CD4-positive, alpha-beta T cell treated with Interferon gamma for 1 hour (primary cell): ENCODE measurements at regions not wholly inside any gene's neighbourhood (a gene's known extent, or its start where the extent isn't known, plus 50 kb on each side); places are given as distances from the start of the nearest gene placed in this dataset.
"Not testable (repeated sequence)": the region's sequence is repeated elsewhere in the genome, so short reads cannot be mapped to it uniquely, and the experiment has no call there.

Experiments
- DNase-seq: peaks from one replicate; pipeline ENCODE4 v3.0.0-alpha.2; 2020

DNA sequence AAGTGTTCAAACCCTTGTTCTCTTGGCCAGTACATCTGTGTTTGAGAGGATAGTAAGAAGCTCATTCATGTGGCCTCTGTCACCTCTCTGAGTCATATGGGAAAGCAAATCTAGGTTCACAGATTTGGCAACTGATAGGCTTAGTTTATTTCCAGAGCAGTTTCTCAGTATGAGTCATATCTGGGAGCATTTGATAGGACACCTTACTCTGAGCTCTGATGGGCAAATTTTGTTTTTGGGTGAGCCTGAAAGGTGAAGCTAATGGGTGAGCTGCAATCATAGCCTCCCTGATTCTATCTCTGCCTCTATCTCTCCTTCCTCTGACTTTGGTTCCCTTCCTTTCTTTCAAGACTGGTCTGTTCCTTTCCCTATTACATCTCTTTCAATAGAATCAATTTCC, 134.4 kb downstream of the S1PR1 start:
- no peak for DNase-seq

DNA sequence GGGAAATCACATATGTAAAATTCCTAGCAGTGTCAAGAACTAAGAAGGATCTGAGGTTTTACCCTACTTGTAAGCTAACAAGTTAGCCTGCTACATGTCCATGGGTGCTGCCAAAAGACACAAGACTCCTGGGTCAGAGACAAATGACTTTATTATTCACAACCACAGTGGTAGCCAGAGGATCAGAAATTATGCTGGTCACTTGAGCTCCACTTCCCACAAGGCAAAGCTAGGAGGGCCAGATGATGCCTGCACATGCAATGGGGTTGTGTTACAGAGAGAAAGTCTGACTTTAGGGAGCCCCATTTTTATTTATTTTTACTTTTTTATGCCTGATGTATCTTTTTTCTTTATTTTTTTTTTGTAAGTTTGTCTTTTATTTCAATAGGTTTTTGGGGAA, 136.8 kb downstream of the S1PR1 start:
- no peak for DNase-seq

DNA sequence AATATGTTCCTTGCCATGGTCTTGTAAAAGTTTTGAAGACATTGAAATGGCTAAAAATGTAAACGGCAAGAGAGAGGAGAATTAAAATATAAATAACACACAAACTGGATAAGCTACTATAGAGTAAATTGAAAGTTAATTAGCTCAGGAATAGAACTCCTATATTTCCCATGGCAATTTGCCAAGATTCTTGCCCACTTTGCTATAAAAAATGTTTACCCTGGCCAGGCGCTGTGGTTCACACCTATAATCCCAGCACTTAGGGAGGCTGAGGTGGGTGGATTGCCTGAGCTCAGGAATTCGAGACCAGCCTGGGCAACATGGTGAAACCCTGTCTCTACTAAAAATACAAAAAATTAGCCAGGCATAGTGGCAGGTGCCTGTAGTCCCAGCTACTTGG, 138.6 kb downstream of the S1PR1 start:
- not testable (repeated sequence) for DNase-seq

DNA sequence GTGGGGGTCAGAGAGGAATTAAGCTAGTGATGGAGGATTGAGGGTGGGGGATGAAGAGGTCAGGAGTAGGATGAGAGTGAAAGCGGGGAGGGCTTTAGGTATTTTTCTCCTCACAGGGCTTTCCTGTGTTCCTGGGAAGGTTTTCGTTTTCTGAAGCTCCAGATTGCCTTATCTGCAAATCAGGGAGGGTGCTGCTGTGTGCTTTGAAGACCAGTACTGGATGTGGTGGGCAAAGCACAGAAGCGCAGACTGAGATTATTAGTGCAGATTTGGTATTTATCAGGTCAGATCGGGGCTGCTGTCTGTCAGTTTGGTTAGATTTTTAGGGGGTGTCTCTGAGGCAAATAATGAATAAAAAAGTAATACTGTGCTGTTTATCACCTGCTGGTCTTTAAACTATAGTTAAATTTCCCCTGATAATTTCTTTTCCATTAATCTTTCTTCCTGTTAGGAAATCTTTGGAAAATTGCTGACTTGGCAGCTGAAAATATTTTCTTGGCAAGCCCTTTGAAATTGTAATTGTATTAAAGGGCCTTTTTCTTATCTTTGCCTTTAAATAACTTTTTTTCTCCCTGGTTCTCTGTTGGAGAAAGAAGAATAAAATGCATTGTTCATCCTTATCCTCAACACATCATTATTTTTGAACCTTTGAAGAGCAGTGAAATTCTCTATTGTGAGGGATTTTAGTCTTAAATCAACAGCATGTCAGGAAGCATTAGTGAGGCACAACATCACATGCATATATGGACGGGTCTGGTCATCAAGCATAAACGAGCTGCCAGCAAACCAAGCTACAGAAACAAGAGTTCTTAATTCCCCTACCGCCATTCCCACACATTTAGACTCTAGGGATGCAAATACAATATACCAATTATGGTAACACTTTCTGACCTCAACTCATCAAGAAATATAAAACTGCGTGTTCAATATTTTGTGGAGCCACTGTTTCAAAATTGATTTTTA, 139.6 kb downstream of the S1PR1 start:
- no peak for DNase-seq

DNA sequence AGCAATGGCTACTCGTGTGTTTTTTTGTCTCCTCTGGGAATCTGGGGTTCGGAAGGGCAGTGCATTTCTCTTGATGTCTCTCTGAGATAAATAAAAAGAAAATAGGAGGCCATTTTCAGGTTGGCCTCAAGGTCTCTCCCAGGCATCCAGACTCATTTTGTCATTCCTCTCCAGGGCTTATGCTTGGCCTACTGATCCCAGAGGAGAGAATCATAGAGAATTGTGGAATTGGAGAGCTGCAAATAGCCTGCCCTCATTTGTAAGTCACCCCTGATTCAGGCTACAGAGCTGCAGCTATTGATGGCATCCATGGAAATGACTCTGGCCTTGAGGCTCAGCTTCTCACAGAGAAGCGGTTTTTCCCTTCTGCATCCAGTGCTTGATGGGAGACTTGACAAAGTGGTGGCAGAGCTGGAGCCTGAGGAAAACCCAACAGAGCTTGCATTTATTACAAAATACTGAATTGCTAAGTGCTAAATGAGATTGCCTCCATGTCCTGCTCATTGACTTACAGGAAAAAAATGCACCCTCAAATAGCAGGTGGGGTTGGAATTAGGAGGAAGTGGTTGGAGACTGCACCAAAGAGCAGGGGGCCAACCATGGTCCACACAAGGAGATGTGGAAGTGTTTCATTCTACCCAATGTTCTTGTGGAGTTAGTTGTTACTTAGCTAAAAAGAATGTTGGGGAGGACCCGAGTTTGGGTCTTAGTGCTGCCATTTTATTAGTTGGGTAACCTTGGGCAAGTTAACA, 140.4 kb downstream of the S1PR1 start:
- DNase-seq = no peak

DNA sequence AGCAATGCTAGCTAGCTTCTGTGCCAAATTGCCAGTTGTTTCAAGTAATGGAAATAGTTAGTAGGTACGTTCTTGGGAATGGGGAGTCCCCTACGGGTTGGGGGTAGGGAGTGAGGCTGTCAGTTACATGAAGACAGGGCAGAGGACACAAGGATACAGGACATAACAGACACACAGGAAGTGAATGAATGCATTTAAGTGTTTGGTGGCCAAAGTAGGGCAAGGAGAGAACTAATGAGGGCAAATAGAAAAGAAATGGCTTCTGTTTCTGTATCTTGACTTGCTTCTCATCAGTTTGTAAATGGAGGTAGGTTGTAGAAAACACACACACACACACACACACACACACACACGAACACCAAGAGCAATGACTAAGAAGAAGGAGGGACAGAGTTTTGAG, 142.2 kb downstream of the S1PR1 start:
- DNase-seq = no peak

DNA sequence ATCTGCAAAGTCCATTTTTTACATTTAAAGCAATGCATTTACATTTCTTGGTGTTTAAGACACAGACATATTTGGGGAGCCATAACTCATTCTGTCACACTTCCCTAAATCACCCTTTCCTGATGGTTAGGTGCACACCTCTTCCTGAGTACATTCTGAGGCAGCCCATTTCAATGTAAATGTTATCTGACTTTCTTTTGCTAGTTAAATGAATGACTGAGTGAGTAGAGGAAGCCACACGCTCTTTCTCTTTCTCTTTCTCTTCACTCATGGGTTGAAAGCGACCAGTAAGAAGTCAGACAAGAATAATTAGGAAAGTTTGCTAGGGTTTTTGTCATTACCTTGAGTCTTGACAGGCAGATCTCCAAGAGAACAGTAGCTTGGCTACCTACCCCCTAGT, 143.1 kb downstream of the S1PR1 start:
- no peak for DNase-seq

DNA sequence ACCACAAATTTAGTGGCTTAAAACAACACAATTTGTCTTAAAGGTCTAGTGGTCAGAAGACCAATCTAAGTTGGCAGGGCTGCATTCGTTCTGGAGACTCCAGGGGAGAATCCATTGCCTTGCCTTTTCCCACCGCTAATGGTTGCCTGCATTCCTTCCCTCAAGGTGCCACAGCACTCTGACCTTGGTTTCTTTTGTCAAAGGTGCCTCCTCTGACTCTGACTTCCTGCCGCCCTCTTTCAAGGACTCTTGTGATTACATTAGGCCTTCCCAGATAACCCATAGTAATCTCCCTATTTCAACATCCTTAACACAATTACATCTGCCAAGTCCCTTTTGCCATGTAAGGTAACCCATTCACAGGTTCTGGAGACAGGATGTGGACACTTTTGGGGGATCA, 145.3 kb downstream of the S1PR1 start:
- no peak for DNase-seq

DNA sequence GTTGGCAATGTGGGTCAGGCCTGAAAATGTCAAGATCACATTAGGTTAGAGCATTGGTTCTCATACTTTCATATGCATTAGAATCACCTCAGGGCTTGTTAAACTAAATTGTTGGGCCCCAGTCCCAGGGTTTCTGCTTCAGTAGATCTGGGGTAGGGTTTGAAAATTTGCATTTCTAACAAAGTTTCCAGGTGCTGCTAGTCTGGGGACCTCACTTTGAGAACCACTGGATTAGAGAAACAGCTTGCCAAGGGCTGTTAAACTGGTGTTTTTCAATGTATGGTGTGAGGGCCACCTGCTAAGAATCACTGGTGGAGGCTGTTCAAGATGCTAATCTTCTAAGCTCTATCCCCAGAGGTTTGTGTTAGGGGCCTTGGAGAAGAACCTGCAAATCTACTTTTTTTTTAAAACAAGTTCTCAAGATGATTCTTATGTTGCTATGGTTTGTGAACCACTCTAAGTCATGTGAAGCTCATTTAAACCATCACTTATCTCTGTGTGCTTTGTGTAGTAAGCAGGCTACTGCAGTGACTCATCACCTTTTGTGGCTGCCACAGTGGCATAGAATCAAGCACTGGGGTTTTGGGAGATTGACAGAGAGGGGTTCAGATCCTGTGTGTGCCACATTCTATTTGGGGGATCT, 152.2 kb downstream of the S1PR1 start:
- no peak for DNase-seq

DNA sequence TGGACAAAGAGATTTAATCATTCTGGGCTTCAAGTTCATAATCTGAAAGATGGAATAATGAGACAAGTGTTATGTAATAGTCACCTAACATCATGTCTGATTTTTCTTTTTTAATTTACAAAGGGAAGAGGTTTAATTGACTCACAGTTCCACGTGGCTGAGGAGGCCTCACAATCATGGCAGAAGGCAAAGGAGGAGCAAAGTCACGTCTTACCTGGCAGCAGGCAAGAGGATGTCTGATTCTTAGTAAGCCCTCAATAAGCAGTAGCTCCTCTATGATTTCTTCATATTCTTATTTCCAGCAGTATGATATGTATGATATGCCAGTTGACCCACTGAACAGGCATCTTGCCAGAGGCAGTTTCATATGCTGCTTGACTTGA, 152.7 kb downstream of the S1PR1 start:
- DNase-seq = no peak

DNA sequence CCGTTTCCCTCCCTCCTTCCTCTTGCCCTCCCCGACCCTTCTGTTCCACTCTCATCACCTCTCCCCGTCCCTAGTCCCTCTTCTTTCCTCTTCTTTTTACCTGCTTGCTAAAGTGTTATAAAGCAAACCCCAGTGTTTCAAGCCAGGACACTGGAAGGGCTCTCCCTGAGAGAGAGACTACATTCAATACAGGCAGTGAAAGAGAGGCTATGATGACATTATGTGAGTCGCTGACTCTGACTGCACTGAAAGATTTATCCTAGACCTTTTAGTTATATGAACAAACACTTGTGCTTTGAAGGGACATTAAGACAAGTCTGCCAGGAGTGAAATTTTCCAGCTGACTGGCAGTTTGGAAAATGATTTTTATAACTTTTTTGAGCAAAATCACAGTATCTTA, 155.7 kb downstream of the S1PR1 start:
- no peak for DNase-seq

DNA sequence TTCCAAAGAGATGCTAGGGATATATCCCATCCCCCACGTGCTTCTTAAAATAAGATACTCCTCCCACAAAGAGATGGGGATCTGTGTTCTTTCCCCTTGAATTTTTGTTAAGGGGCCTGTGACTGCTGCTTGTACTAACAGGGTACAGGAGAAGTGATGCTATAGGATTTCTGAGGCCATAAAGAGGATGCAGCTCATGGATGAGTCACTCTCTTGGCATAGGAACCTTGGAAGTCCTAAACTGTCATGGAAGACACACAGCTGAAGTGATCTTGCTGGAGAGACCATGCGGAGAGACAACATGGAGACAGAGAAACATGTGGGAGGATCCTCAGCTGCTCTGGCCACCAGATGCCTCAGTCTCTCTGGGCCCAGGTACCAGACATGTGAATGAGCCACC, 157.2 kb downstream of the S1PR1 start:
- no peak for DNase-seq

DNA sequence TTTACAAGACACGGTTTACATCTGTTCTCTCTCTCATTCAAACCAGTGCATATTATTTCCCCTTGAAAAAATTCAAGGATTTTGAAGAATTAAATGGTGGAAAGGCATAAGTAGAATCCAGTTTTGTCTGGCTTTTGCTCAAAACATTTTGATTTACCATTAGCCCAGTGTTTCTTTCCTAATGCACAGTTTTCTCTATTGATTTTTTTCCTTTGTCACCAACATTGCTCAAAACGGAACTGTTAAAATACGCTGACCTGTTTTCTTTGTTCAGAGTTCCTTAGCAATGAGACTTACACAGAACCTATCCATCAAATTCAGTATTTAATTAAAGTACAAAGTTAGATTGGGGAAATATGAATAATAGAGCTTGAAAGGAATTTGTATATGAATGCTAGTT, 162.4 kb downstream of the S1PR1 start:
- DNase-seq = no peak

DNA sequence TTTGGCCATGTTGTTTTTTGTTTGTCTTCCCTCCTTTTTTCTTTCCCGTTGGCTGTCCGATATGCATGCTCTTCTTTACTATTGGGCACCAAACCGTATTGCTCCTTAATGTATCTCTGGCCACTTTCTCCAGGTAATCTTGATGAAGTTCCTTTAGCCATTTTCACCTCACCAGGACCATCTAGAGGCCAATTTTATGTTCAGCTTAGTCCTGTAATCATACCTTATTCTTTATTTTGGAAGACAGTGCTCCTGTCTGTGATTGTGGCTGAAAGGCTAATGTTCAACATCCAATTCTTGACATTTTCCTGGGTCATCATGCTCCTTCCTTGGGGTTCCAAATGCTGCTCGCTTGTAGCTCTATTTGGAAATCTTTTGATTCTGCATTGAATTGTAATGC, 169.5 kb downstream of the S1PR1 start:
- DNase-seq = no peak

DNA sequence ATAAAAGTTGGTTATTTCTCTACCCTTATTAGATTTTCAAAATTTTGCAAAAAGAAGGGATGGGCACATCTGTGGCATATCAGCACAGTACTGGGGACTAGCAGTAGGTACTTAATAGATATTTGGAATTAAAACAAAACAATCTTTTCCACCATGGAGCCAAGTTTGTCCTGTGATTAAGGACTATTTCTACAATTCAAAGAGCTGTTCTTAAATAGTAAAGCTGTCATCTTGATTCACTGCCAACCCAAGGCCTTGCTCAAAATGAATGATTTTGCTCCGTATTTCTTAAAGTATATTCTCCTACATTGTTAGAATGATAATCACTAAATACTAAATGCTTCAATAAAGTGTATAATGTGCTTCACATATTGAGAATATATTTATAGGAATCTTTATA, 169.9 kb downstream of the S1PR1 start:
- DNase-seq = no peak

DNA sequence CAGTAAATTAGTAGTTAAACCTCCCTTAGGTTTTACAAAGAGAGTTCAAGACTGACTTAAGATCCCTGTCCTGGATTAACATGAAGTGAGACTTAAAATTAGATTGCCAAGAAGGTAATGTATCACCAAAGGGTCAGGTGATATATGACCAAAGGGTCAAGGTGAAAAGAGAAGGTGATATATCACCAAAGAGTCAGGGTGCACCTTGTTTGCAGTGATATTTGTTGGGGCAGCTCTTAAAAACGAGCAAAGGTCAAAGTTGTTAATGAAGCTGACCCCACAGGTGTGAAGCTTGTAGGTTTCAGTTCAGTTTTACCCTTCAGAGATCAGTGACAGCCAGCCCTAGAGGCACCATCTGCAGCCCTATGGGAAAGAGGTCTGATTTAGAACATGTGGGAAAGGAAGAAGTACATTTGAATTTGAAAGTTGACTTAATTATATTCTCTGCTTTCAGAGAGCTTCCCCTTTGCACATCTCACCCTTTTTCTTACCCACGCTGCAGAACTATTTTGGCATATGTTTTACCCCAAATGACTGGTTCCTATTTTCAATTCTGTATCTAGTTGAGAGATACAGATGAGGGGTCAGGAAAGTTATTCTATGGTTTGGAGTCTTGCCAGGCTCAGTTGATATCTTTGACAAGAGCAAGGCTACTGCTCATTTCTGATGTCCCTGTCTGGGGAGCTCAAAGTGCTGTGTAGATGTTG, 170.8 kb downstream of the S1PR1 start:
- DNase-seq = peak; percentile 7

DNA sequence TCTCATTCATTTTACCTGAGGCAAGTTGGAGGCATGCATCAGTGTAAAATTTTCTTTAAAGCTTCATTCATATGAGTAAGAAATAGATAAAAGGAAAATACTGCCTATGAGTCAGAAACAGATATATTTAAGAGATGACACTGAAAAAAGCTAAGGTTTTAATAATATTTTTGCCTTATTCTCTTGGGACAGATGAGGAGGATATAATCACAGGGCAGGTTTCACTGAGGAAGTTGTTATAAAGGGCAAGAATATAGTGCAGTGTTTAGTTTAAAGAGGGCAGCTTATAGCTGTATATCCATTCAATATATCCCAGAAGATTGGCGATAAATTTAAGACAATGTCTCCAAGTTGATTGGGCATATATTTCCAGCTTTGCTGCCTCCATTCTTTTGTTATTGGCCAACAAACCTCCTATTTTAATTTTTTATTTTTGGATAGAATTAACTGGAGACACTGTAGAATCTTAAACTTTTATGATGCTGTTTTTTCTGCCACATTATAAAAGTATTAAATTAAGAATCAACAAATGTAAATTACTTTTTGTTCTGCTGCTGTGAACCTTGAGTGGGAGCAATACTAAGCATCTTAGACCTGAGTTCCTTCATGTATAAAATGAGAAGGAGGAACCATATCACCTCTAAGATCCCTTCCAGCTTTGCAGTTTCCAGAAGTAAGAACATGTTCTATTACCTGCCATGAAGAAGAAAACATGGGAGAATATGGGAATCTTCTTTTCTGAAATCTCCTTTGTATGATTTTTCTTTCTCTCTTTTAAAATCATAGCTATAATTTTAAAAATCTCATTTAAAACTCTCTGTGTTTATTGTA, 171.6 kb downstream of the S1PR1 start:
- DNase-seq = no peak

DNA sequence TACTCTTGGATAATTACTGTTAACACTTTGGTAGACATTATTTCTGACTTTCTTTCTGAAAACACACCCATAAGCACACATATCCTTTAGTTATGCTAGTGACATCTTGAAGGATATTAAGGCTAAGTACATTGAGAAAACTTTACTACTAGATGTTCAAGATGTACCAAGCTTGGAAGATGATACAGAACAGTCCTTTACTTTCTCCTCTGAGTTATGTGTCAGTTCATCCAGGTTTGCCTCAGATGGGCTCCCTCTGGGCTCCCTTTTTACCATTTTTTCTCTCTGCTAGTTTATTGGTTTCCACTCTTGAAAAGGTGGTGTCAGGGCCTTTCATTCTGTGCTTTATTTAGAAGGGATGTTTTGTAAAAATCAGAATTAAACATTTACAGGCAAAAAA, 172.3 kb downstream of the S1PR1 start:
- DNase-seq = no peak

DNA sequence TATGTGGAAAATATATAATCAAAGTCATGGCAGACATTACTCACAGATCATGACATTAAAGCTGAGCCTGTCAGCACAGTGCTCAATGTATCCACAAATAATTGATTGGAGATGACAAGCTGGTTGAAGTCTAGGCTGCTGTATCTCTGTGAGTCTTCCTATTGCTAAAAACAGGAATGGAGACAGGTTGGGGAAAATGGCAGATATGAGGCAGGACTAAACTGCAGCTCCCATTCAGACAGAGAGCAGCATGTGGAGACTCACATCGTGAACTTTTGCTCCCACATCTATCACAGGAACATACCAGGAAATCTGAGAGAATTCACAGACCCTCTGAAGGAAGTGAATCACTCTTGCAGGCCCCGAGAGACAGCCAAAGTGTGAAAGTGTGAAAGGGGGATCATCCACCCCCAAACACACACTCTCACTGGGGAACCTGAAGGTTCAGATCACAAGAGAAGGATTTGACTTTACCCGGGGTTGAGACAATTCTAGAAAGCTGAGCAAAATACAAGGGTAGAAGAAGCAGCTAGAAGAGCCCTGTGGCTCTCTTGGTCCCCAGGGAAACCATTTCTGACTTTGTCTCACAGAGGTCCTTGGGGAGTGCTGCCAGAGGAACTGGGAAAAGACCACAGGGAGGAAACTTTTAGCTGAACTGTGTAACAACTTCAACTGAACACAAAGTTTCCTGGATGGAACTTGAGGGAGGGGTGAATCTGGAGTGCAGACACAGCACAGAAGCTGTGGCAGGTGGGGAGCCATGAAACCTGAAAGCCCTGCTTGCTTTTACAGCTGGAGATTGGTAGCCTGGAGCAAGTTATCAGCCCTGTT, 173.4 kb downstream of the S1PR1 start:
- no peak for DNase-seq

DNA sequence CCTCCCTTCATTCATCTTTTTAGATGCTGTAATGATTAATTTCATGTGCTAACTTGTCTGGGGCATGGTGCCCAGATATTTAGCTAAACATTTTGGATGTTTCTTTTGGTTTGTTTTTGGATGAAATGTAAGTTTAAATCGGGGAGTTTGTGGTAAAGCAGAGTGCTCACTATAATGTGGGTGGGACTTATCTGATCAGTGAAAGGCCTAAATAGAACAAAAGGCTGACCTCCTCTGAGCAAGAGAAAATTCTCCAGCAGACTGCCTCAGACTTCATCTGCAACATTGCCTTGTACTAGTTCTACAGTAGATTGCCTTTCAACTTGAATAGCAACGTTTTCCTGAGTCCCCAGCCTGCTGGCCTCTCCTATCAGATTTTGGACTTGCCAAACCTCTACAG, 183.6 kb downstream of the S1PR1 start:
- no peak for DNase-seq

DNA sequence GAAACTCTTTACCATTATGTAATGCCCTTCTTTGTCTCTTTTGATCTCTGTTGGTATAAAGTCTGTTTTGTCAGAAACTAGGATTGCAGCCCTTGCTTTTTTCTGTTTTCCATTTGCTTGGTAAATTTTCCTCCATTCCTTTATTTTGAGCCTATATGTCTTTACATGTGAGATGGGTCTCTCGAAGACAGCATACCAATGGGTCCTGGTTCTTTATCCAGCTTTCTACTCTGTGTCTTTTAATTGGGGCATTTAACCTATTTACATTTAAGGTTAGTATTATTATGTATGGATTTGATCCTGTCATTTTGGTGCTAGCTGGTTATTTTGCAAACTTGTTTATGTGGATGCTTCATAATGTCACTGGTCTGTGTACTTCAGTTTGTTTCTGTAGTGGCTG, 191.3 kb downstream of the S1PR1 start:
- DNase-seq = not testable (repeated sequence)
